IgD-negative memory B cell (primary cell): ENCODE measurements at regions not wholly inside any gene's neighbourhood (a gene's known extent, or its start where the extent isn't known, plus 50 kb on each side); places are given as distances from the start of the nearest gene placed in this dataset.
"Not testable (repeated sequence)": the region's sequence is repeated elsewhere in the genome, so short reads cannot be mapped to it uniquely, and the experiment has no call there.

Source experiments
- H3K27ac Mint-ChIP-seq, 3 donors: one replicate each; pipeline ENCODE4 v1.8.0; 2020 to 2022; ENCODE audit warnings: mild to moderate bottlenecking in 3 of 3, mixed read lengths in 3 of 3, moderate library complexity in 1 of 3
- H3K27me3 Mint-ChIP-seq: one replicate; pipeline ENCODE4 v1.8.0; 2021; ENCODE audit warnings: mixed read lengths
- H3K36me3 Mint-ChIP-seq: one replicate; pipeline ENCODE4 v1.8.0; 2020; ENCODE audit warnings: mild to moderate bottlenecking, mixed read lengths
- H3K4me1 Mint-ChIP-seq, 3 donors: one replicate each; pipeline ENCODE4 v1.8.0; 2020 to 2022; ENCODE audit warnings: mixed read lengths in 3 of 3, mild to moderate bottlenecking in 1 of 3
- H3K4me3 Mint-ChIP-seq, 4 donors: one replicate each; pipeline ENCODE4 v1.8.0; 2020 to 2022; ENCODE audit warnings: mild to moderate bottlenecking in 4 of 4, mixed read lengths in 4 of 4, moderate library complexity in 3 of 4
- H3K9me3 Mint-ChIP-seq, 3 donors: one replicate each; pipeline ENCODE4 v1.8.0; 2020 to 2021; ENCODE audit warnings: mixed read lengths in 3 of 3, mild to moderate bottlenecking in 1 of 3

- Mint-ChIP-seq H3K4me3 (no peak overlapping the region), H3K27me3 (no peaks in the 10 kb centered on the region), H3K27ac (no peak overlapping the region), H3K36me3 (no peaks in the 10 kb centered on the region), H3K9me3 (peaks cover 0 to 16% (median 8%) of the 10 kb centered on the region in 3 donors), H3K4me1 (no peaks in the 10 kb centered on the region)
Measured at GRCh38 chr6:125453516-125453915, 151.7 kb upstream of the HDDC2 start.

GRCh38 chr6:125454351-125454750, 152.6 kb upstream of the HDDC2 start:
- no peak overlapping the region for H3K27ac Mint-ChIP-seq
- H3K4me3 Mint-ChIP-seq, result no peak overlapping the region
- H3K9me3 Mint-ChIP-seq, result peaks cover 7 to 19% (median 14%) of the 10 kb centered on the region in 3 donors
- H3K4me1 Mint-ChIP-seq, result no peaks in the 10 kb centered on the region
- H3K36me3 Mint-ChIP-seq, result no peaks in the 10 kb centered on the region
- peaks cover 3% of the 10 kb centered on the region for H3K27me3 Mint-ChIP-seq

DNA sequence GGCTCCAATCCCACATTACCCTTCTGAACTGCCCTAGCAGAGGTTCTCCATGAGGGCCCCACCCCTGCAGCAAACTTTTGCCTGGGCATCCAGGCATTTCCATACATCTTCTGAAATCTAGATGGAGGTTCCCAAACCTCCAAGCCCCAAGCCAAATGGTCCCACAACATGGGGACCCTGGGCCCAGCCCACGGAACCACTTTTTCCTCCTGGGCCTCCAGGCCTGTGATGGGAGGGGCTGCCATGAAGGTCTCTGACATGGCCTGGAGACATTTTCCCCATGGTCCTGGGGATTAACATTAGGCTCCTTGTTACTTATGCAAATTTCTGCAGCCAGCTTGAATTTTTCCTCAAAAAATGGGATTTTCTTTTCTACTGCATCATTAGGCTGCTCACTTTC, 156.7 kb upstream of the HDDC2 start:
- not testable (repeated sequence) for H3K27ac Mint-ChIP-seq, H3K4me1 Mint-ChIP-seq, H3K27me3 Mint-ChIP-seq, H3K36me3 Mint-ChIP-seq, H3K4me3 Mint-ChIP-seq
- peaks cover 7 to 12% (median 10%) of the 10 kb centered on the region in 3 donors for H3K9me3 Mint-ChIP-seq

DNA sequence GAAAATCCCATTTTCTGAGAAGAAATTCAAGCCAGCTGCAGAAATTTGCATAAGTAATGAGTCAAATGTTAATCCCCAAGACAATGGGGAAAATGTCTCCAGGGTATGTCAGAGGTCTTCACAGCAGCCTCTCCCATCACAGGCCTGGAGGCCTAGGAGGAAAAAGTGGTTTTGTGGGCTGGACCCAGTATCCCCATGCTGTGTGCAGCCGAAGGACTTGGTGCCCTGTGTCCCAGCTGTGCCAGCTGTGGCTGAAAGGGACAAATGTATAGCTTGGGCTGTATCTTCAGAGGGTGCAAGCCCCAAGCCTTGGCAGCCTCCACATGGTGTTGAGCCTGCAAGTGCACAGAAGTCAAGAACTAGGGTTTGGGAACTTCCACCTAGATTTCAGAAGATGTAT, 163.6 kb upstream of the HDDC2 start:
- not testable (repeated sequence) for H3K27me3 Mint-ChIP-seq, H3K36me3 Mint-ChIP-seq, H3K4me3 Mint-ChIP-seq, H3K4me1 Mint-ChIP-seq, H3K27ac Mint-ChIP-seq
- peaks cover 0 to 21% (median 8%) of the 10 kb centered on the region in 3 donors for H3K9me3 Mint-ChIP-seq

DNA sequence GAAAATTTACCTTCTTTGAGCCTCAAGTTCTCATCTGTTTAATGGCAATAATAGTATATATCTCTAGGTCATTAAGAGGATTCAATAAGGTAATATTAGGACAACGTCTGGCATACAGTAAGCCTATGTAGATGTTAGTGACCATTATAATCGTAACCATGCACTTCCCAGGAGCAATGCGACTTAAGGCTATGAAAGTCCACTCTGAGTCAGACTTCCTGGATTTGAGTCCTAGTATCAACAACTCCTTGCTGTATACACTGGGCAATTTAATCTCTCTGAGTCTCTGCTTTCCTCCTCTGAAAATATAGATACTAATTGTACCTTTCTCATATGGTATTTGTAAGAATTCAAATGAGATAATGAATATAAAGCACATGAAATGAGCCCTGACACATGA, 168.1 kb upstream of the HDDC2 start:
- H3K4me3 Mint-ChIP-seq, result no peak overlapping the region
- H3K27me3 Mint-ChIP-seq, result no peaks in the 10 kb centered on the region
- H3K9me3 Mint-ChIP-seq, result peaks cover 0 to 15% (median under 1%) of the 10 kb centered on the region in 3 donors
- H3K36me3 Mint-ChIP-seq, result no peaks in the 10 kb centered on the region
- no peaks in the 10 kb centered on the region for H3K4me1 Mint-ChIP-seq
- H3K27ac Mint-ChIP-seq, result no peak overlapping the region

GRCh38 chr6:125471667-125472066, 169.9 kb upstream of the HDDC2 start:
- Mint-ChIP-seq H3K27ac (no peak overlapping the region), H3K27me3 (no peaks in the 10 kb centered on the region), H3K4me1 (no peaks in the 10 kb centered on the region), H3K36me3 (no peaks in the 10 kb centered on the region), H3K9me3 (peaks cover 0 to 12% (median 0%) of the 10 kb centered on the region in 3 donors), H3K4me3 (no peak overlapping the region)

DNA sequence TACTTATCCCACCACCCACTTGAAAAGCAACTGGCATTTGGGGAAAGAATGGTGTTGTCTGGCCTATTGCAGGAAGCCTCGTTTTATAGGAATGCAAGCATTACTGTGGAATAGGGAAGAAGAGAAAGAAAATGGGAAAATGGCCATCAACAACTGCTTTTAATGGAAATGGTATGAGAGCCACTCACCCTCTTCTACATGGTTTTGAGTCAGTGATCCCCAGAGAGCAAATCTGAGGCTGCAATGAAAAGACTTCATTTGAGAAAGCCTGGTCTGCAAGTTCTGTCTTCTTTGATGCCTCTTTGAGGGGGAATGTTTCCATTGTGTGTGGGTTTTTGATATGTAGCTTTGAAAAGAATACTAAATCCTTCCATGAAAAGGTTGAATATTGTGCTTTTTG, 172.3 kb upstream of the HDDC2 start:
- Mint-ChIP-seq H3K36me3 (no peaks in the 10 kb centered on the region), H3K4me3 (no peak overlapping the region), H3K4me1 (no peaks in the 10 kb centered on the region), H3K9me3 (no peaks in the 10 kb centered on the region), H3K27ac (no peak overlapping the region), H3K27me3 (no peaks in the 10 kb centered on the region)

DNA sequence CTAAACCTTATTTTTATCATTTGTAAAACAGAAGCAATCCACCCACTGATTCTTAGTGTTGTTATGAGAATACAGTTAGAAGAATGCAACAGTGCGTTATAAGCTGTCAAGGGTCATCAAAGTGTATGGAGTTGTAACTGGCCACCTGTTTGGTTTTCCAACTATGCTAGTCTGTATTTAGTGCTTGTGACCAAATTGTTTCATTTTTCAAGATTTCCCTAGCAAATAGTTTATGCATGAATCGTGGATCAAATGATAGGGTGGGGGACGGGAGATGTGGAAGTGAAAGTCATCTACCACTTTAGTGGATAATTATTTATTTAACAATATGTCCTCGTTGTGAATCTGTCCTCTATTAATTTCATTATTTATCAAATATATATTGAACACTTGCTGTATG, 175.4 kb upstream of the HDDC2 start:
- H3K36me3 Mint-ChIP-seq, result no peaks in the 10 kb centered on the region
- no peak overlapping the region for H3K27ac Mint-ChIP-seq
- no peak overlapping the region for H3K4me3 Mint-ChIP-seq
- H3K27me3 Mint-ChIP-seq, result no peaks in the 10 kb centered on the region
- no peaks in the 10 kb centered on the region for H3K4me1 Mint-ChIP-seq
- no peaks in the 10 kb centered on the region for H3K9me3 Mint-ChIP-seq

DNA sequence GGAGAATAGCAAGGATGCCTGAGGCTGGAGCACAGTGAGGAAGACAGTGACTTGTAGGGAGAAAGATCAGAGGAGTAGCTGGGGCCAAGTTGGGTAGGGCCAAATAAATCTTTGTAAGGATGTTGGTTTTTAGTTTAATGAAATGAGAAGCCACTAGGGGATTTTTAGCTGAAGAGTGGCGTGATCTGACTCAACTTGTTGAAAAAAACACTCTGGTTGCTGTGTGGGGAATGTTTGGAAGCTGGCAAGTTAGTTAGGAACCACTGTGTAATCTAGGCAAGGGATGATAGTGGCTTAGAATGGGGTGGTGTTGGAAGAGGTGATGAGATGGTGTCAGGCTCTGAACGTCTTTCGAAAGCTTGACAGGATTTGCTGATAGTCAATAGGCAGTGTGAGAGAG, 176.1 kb upstream of the HDDC2 start:
- Mint-ChIP-seq H3K36me3 (no peaks in the 10 kb centered on the region), H3K4me1 (no peaks in the 10 kb centered on the region), H3K27me3 (no peaks in the 10 kb centered on the region), H3K27ac (no peak overlapping the region), H3K9me3 (peaks cover 0 to 2% (median 0%) of the 10 kb centered on the region in 3 donors), H3K4me3 (no peak overlapping the region)

GRCh38 chr6:125480146-125480545, 178.4 kb upstream of the HDDC2 start:
- Mint-ChIP-seq H3K27me3 (peaks cover 2% of the 10 kb centered on the region), H3K27ac (no peak overlapping the region), H3K36me3 (no peaks in the 10 kb centered on the region), H3K4me3 (no peak overlapping the region), H3K4me1 (no peaks in the 10 kb centered on the region), H3K9me3 (peaks cover 0 to 3% (median 0%) of the 10 kb centered on the region in 3 donors)

GRCh38 chr6:125480571-125480970, 178.8 kb upstream of the HDDC2 start:
- Mint-ChIP-seq H3K4me3 (no peak overlapping the region), H3K4me1 (peaks cover 0 to under 1% (median under 1%) of the 10 kb centered on the region in 3 donors), H3K9me3 (peaks cover 0 to 3% (median 0%) of the 10 kb centered on the region in 3 donors), H3K27me3 (peaks cover 2% of the 10 kb centered on the region), H3K27ac (no peak overlapping the region), H3K36me3 (no peaks in the 10 kb centered on the region)

DNA sequence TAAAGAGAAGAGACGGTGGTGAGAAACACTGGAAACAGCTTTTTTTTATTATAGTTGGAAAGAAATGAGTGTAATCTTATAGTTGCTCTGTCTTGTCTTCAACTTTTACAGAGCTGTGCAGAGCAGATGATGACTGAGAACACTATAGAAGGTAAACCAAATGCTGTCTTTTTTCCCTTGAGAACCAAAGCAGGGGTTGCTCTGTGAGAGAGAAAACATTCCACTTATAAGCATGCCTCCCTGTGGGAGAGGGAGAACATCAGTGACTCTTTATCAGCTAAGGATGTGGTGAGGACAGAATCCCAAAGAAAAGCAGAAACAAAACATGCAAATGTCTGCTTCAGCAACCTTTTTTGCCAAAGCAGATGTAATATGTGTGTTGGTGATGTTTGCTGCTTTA, 179.3 kb upstream of the HDDC2 start:
- Mint-ChIP-seq H3K4me1 (peaks cover 0 to 4% (median 4%) of the 10 kb centered on the region in 3 donors), H3K36me3 (no peaks in the 10 kb centered on the region), H3K27ac (no peak overlapping the region)

DNA sequence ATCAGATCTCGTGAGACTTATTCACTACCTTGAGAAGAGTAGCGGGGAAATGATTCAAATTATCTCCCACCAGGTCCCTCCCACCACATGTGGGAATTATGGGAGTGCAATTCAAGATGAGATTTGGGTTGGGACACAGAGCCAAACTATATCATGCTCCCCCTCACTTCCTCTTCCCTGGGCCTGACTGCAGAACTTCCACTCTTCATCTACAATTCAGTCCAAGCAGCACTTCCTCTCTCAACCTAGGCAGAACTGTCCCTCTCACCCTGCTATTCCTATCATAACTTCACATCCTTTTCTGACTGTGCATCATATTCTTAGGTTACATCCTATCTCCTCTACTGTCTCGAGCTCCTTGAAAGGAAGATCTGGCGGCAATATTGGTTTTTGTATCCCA, 184.0 kb upstream of the HDDC2 start:
- Mint-ChIP-seq H3K9me3 (peaks cover 0 to 4% (median 3%) of the 10 kb centered on the region in 3 donors), H3K4me3 (no peak overlapping the region), H3K4me1 (peaks cover 0 to 4% (median 4%) of the 10 kb centered on the region in 3 donors), H3K27ac (no peak overlapping the region), H3K36me3 (no peaks in the 10 kb centered on the region), H3K27me3 (peaks cover 2% of the 10 kb centered on the region)

More for the DNA sequence above, 179.3 kb upstream of the HDDC2 start:
- Mint-ChIP-seq H3K9me3 (peaks cover 0 to 3% (median 0%) of the 10 kb centered on the region in 3 donors), H3K27me3 (peaks cover 2% of the 10 kb centered on the region), H3K4me3 (no peak overlapping the region)

DNA sequence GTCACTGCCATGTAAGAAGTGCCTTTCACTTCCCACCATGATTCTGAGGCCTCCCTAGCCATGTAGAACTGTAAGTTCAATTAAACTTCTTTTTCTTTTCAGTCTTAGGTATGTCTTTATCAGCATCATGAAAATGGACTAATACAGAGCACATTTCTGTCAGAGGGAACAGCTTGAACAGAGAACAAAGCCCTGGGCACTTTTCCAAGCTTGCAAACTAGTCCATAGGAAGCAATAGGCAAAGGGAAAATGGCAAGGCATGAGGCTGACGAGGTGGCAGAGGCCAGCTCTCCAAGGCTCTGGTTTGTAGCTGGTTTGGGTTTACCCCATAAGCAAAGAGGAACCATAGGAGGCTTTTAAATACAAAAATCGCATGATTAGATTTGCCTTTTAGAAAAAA, 185.1 kb upstream of the HDDC2 start:
- Mint-ChIP-seq H3K4me1 (peaks cover 0 to 4% (median 4%) of the 10 kb centered on the region in 3 donors), H3K27ac (no peak overlapping the region), H3K36me3 (no peaks in the 10 kb centered on the region), H3K27me3 (peaks cover 2% of the 10 kb centered on the region), H3K9me3 (peaks cover 0 to 4% (median 3%) of the 10 kb centered on the region in 3 donors), H3K4me3 (no peak overlapping the region)

- peaks cover 1% of the 10 kb centered on the region for H3K27me3 Mint-ChIP-seq
Measured at GRCh38 chr6:125489579-125490285, 188.0 kb upstream of the HDDC2 start.

GRCh38 chr6:125491860-125492618, 190.3 kb upstream of the HDDC2 start:
- H3K27ac Mint-ChIP-seq, result no peak overlapping the region
- H3K4me3 Mint-ChIP-seq, result no peak overlapping the region
- peaks cover 2% of the 10 kb centered on the region for H3K27me3 Mint-ChIP-seq
- H3K4me1 Mint-ChIP-seq, result no peaks in the 10 kb centered on the region
- no peaks in the 10 kb centered on the region for H3K36me3 Mint-ChIP-seq
- no peaks in the 10 kb centered on the region for H3K9me3 Mint-ChIP-seq

More at GRCh38 chr6:125489579-125490285, 188.0 kb upstream of the HDDC2 start:
- Mint-ChIP-seq H3K36me3 (no peaks in the 10 kb centered on the region), H3K4me3 (no peak overlapping the region), H3K9me3 (peaks cover 0 to 4% (median 0%) of the 10 kb centered on the region in 3 donors), H3K4me1 (peaks cover 0 to 4% (median 4%) of the 10 kb centered on the region in 3 donors), H3K27ac (no peak overlapping the region)
